ENCODE measurements at regions not wholly inside any gene's neighbourhood (a gene's known extent, or its start where the extent isn't known, plus 50 kb on each side); places are given as distances from the start of the nearest gene placed in this dataset.

DNA sequence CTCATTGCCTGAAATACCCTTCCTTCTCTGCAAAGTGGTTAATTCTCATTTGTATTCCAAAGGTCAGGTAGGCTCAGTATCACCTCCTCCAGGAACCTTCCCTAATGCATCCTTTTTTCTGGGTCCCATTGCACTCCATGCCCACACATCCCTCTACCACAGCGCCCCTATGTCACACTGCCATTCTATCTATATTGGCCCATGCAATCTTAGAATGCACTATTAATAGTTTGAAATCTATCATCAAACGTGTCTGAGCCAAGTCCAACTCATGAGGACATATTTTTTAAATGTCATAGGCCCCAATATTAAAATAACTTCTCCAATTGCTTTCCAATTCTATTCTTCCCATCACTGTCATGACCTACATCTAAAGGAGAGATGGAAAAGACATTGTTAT is 495.1 kb downstream of the SOX6 start:
- Histone ChIP-seq H3K4me3 (no peak overlapping the region), H3K36me3 (no peaks in the 10 kb centered on the region), H3K4me1 (no peaks in the 10 kb centered on the region), H3K27me3 (peaks cover 0 to 6% (median 0%) of the 10 kb centered on the region in 3 donors), H3K27ac (no peak overlapping the region), H3K9me3 (no peaks in the 10 kb centered on the region)
- no peak for DNase-seq
- no peak for TF ChIP-seq EP300 (IDR thresholded peaks at IDR 0.05)
- TF ChIP-seq, protein P1, sequence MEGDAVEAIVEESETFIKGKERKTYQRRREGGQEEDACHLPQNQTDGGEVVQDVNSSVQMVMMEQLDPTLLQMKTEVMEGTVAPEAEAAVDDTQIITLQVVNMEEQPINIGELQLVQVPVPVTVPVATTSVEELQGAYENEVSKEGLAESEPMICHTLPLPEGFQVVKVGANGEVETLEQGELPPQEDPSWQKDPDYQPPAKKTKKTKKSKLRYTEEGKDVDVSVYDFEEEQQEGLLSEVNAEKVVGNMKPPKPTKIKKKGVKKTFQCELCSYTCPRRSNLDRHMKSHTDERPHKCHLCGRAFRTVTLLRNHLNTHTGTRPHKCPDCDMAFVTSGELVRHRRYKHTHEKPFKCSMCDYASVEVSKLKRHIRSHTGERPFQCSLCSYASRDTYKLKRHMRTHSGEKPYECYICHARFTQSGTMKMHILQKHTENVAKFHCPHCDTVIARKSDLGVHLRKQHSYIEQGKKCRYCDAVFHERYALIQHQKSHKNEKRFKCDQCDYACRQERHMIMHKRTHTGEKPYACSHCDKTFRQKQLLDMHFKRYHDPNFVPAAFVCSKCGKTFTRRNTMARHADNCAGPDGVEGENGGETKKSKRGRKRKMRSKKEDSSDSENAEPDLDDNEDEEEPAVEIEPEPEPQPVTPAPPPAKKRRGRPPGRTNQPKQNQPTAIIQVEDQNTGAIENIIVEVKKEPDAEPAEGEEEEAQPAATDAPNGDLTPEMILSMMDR (IDR thresholded peaks at IDR 0.05): no peak
- 86% methylated on average over 2 of the region's 2 CpGs for WGBS, 2 donors
- intact Hi-C loops (cut with DNase I): no loop called here

DNA sequence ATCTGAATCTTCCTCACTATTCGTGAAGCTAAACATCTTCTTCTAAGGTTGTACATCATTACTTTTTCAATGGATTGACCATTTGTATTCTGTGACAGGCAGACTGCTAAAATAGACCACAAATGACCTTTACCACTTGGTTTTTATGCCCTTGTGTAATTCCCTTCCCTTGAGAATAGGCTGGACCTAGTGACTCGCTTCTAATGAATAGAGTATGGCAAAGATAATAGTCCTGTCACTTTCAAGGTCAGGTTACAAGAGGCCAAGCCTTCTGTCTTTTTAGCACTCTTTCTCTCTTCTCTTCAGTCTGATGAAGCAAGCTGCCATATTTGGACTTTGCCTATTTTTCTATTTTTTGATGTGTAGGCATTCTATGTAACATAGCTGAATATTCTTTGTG is 492.9 kb downstream of the SOX6 start:
- no peak overlapping the region for H3K27ac ChIP-seq
- H3K4me1 ChIP-seq: no peaks in the 10 kb centered on the region
- 79 to 82% methylated on average over 2 of the region's 2 CpGs for WGBS, 2 donors
- intact Hi-C loops (cut with DNase I): no loop called here
- H3K27me3 ChIP-seq: no peaks in the 10 kb centered on the region
- TF ChIP-seq EP300 (IDR thresholded peaks at IDR 0.05) (no peak), POLR2A (IDR thresholded peaks at IDR 0.05) (no peak), POLR2AphosphoS5 (IDR thresholded peaks at IDR 0.05) (no peak)
- TF ChIP-seq, protein P1 (IDR thresholded peaks at IDR 0.05): no peak
- no peak overlapping the region for H3K4me3 ChIP-seq
- no peaks in the 10 kb centered on the region for H3K36me3 ChIP-seq
- no peaks in the 10 kb centered on the region for H3K9me3 ChIP-seq
- DNase-seq: no peak

DNA sequence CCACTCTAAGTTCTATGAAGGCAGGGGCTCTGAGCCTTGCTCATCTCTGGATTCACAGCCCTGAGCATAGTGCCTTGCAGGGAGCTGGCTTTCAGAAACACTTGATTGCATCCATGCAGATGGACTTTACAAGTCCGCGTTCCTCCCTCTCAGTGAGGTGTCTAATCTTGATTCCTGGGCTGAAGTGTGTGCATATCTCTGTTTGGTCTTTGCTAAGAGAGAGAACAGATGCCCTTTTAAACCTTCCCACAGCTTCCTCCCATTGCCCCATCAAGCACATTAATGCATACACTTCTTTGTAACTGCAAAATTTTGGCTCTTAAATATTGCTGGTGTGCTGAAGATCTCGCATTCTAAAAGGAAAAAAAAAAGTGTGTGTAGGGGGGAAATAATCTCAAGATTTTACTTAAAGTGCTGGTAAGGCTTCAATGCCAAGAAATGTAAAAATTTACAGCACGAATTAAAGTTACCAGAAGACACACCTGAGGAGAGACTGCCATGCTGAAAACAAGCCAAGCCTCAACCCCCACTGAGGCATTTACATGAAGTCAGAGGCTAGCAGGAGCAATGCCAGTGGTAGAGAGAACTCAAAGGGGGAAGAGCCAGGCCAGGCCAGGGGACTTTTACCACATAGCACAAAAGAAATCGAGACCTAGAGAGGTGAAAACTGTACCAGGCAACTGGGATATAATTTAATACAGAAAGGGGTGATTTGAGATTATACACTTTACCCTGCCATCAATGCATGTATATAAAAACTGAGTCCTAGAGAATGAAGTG is 492.1 kb downstream of the SOX6 start:
- H3K27ac ChIP-seq: no peak overlapping the region
- TF ChIP-seq, protein P1 (IDR thresholded peaks at IDR 0.05): no peak
- no peak for TF ChIP-seq POLR2A (IDR thresholded peaks at IDR 0.05)
- TF ChIP-seq EP300 (IDR thresholded peaks at IDR 0.05): no peak
- TF ChIP-seq POLR2AphosphoS5 (IDR thresholded peaks at IDR 0.05): no peak
- no peaks in the 10 kb centered on the region for H3K9me3 ChIP-seq
- 87 to 92% methylated on average over 5 of the region's 5 CpGs for WGBS, 2 donors
- intact Hi-C loops (cut with DNase I): no loop called here
- no peak overlapping the region for H3K4me3 ChIP-seq
- H3K36me3 ChIP-seq: no peaks in the 10 kb centered on the region
- DNase-seq: no peak
- H3K27me3 ChIP-seq: no peaks in the 10 kb centered on the region
- no peaks in the 10 kb centered on the region for H3K4me1 ChIP-seq

DNA sequence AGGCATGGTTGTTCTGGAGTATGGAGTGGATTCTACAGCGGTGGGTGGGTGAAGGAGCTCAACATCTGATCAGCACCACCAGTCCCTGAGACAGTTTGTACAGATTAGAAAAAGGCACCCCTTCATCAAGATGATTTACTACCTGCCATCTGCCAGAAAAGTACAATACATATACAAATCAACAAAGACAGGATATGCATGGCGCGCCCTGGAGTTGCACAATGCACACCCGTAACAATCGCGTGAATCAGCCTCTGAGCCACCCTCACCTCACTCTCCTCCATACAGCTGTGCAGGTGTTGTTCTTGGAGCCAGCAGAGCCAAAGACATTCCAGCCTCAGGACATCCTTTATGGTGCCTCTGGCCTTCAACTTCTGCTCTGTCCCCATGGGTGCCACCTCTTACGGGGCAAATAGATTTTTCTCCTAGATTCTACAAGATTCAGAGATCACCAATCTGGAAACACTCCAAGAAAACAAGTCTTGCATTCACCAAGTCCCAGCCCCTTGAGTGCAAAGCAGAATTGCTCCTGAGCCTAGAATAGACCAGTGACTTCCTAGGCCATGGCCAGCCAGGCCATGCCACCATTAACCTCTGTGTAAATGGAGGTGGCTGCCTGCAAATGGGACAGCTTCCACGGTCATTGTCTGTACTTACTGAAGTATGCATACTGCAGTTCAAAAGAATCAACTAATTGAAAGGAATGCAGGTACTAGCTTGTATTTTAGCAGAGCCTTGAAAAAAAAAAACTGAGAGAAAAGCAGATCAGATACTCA is 490.9 kb downstream of the SOX6 start:
- intact Hi-C loops (cut with DNase I): no loop called here
- Histone ChIP-seq H3K4me3 (no peak overlapping the region), H3K27ac (no peak overlapping the region), H3K9me3 (no peaks in the 10 kb centered on the region), H3K36me3 (no peaks in the 10 kb centered on the region), H3K4me1 (no peaks in the 10 kb centered on the region), H3K27me3 (no peaks in the 10 kb centered on the region)
- TF ChIP-seq, protein P1 (IDR thresholded peaks at IDR 0.05): no peak
- no peak for TF ChIP-seq POLR2A (IDR thresholded peaks at IDR 0.05)
- TF ChIP-seq POLR2AphosphoS5 (IDR thresholded peaks at IDR 0.05): no peak
- no peak for TF ChIP-seq EP300 (IDR thresholded peaks at IDR 0.05)
- WGBS, 2 donors: 94 to 95% methylated on average over 8 of the region's 8 CpGs
- no peak for DNase-seq
